ENCODE measurements at regions not wholly inside any gene's neighbourhood (a gene's known extent, or its start where the extent isn't known, plus 50 kb on each side); places are given as distances from the start of the nearest gene placed in this dataset.

GRCh38 chr15:98554272-98555172 lies 93.8 kb upstream of the IGF1R start:
- no peak for DNase-seq (ENCODE audit: low spot score)

- no peak for DNase-seq (ENCODE audit: low spot score)
Observed at GRCh38 chr15:98555173-98555515, 93.2 kb upstream of the IGF1R start.

- DNase-seq (ENCODE audit: low spot score), result no peak
Observed at GRCh38 chr15:98556321-98556720, 92.0 kb upstream of the IGF1R start.

GRCh38 chr15:98560338-98560737 lies 88.0 kb upstream of the IGF1R start:
- no peak for DNase-seq (ENCODE audit: low spot score)

- no peak for DNase-seq (ENCODE audit: low spot score)
Observed at GRCh38 chr15:98561169-98561941, 87.0 kb upstream of the IGF1R start.

GRCh38 chr15:98562331-98562937 lies 85.9 kb upstream of the IGF1R start:
- no peak for DNase-seq (ENCODE audit: low spot score)

GRCh38 chr15:98565566-98565965 lies 82.8 kb upstream of the IGF1R start:
- no peak for DNase-seq (ENCODE audit: low spot score)

GRCh38 chr15:98567951-98568350 lies 80.4 kb upstream of the IGF1R start:
- DNase-seq (ENCODE audit: low spot score), result no peak

GRCh38 chr15:98568382-98569017 lies 79.8 kb upstream of the IGF1R start:
- no peak for DNase-seq (ENCODE audit: low spot score)

- DNase-seq (ENCODE audit: low spot score), result no peak
Observed at GRCh38 chr15:98570119-98570518, 78.2 kb upstream of the IGF1R start.

GRCh38 chr15:98580572-98580971 lies 67.8 kb upstream of the IGF1R start:
- no peak for DNase-seq (ENCODE audit: low spot score)

GRCh38 chr15:98581715-98582114 lies 66.6 kb upstream of the IGF1R start:
- DNase-seq (ENCODE audit: low spot score), result no peak

GRCh38 chr15:98582900-98583554 lies 65.3 kb upstream of the IGF1R start:
- no peak for DNase-seq (ENCODE audit: low spot score)

GRCh38 chr15:98583771-98584430 lies 64.4 kb upstream of the IGF1R start:
- no peak for DNase-seq (ENCODE audit: low spot score)

- no peak for DNase-seq (ENCODE audit: low spot score)
Observed at GRCh38 chr15:98586066-98586465, 62.3 kb upstream of the IGF1R start.

- no peak for DNase-seq (ENCODE audit: low spot score)
Observed at GRCh38 chr15:98592136-98592535, 56.2 kb upstream of the IGF1R start.

- no peak for DNase-seq (ENCODE audit: low spot score)
Observed at GRCh38 chr15:98596131-98596530, 52.2 kb upstream of the IGF1R start.

GRCh38 chr15:98596885-98597392 lies 51.4 kb upstream of the IGF1R start:
- no peak for DNase-seq (ENCODE audit: low spot score)

GRCh38 chr15:98597666-98598065 lies 50.7 kb upstream of the IGF1R start:
- DNase-seq (ENCODE audit: low spot score), result no peak

Measured in mucosa of gallbladder (tissue), 1 donor.